Midbrain (tissue), 1 donor: ENCODE measurements at regions not wholly inside any gene's neighbourhood (a gene's known extent, or its start where the extent isn't known, plus 50 kb on each side); places are given as distances from the start of the nearest gene placed in this dataset.

Experiments used
- DNase-seq: peaks from one replicate; lab custom pipeline; 2025; lab: John Stamatoyannopoulos, UW

- no peak for DNase-seq
Measured at GRCh38 chr5:28190011-28190410, 1151.6 kb upstream of the CDH9 start.

- DNase-seq = no peak
Measured at GRCh38 chr5:28174691-28175090, 1136.3 kb upstream of the CDH9 start.

- no peak for DNase-seq
Measured at GRCh38 chr5:28165096-28165495, 1126.7 kb upstream of the CDH9 start.

DNA sequence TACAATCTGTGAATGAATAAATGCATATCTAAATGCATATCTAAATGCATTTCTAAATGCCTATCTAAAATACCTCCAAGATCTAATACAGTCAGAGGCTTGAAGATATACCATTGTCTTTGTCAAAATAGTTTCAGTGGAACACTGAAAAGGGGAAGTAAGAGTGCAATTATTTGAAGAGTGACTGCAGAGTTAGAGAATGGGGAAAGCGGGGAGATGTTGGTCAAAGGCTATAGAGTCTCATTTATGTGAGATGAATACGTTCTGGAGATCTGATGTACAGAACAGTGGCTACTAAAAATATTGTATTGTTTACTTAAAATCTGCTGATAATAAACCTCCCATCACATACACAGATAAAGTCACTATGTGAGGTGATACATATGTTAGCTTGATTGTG lies 1126.2 kb upstream of the CDH9 start:
- DNase-seq = no peak

DNA sequence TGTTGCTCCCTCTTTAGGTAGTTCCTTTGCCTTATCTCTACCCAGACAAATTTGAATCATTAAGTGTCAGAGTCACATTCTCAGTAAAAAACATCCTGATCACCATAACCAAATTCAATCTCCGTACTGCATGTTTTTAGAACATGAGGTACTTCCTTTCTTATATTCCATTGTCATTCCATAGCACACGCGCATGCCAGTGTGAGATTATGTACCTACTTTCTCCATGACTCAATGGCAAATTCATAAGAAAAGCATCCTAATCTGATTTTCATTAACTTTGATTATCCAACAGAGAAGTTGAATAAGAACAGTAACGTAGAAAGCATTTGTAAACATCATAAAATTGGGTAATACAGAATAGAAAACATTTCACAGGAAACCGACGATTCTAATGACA lies 1118.6 kb upstream of the CDH9 start:
- no peak for DNase-seq

GRCh38 chr5:28143519-28143918 lies 1105.1 kb upstream of the CDH9 start:
- DNase-seq = no peak

GRCh38 chr5:28132151-28132550 lies 1093.8 kb upstream of the CDH9 start:
- no peak for DNase-seq

DNA sequence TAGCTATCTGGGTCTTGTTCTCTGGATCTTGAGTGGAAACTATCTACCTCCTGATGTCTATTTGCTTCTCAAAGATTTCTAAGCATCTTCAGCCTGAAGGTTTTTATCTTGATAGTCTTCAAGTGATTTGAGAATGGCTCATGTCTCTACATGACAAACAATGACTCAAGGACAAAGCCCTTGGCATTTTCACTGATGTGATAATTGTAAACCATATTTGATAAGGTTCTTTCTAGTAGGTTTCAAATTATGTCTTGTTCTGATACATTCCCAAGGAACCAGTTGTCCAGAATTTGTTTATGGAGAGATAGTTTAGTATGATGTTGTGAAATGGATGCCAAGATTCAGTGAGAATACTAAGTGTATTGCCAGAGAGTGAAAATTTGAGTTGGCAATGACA lies 1079.3 kb upstream of the CDH9 start:
- DNase-seq = no peak

GRCh38 chr5:28117273-28117672 lies 1078.9 kb upstream of the CDH9 start:
- no peak for DNase-seq

DNA sequence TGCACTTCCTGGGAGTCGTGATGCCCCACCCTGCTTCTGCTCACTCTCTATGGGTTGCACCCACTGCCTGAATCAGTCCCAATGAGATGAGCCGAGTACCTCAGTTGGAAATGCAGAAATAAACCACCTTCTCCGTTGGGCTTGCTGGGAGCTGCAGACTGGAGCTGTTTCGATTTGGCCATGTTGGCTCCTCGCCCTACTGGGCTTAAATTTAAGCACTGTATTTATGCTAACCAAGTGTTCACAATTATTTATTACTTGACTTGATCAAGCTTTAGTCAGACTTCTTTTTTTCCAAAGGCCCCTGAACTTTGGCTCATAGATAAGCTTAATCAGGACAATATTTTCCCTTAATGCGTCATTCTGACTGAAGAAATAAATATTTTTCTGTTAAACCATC lies 1072.4 kb upstream of the CDH9 start:
- no peak for DNase-seq

- DNase-seq = no peak
Measured at GRCh38 chr5:28104080-28104479, 1065.7 kb upstream of the CDH9 start.

DNA sequence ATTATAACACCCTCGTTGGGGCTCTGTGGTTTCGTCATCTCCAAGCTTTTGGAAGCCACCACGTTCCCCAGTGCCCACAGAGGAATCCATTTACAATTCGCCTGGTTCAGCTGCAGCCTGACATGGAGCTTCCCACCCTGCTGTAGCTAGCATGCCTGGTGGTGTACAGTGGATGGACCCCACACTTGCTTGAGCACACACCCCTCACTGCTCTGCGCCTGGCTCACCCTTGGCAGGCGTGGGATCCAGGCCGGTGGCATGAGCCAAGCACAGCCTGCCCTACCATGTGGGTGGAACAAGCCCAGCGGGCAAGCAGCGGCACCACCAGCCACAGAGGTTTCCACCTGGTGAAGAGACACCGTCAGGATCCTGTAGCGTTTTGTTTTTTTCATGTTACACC lies 1045.7 kb upstream of the CDH9 start:
- no peak for DNase-seq

- no peak for DNase-seq
Measured at GRCh38 chr5:28082610-28083009, 1044.2 kb upstream of the CDH9 start.

- no peak for DNase-seq
Measured at GRCh38 chr5:28077291-28078240, 1039.2 kb upstream of the CDH9 start.

- DNase-seq = no peak
Measured at GRCh38 chr5:28066856-28067255, 1028.5 kb upstream of the CDH9 start.

DNA sequence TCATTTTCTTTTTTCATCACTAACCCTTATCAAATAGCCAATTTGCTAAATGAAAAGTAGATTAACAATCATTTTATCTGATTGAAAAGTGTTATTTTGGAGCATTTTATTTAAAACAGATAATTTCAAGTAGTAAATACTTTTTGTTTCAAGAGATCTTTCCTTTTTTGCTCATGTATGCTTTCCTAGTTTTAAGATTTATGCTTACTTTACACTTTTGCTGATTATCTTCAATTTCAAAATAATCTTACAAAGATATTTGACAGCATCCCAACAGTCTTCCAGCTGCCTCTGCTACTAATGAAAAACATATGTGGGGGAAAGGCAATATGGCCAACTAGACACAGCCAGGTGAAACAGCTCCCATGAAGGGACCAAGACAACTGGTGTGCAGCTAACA lies 1027.3 kb upstream of the CDH9 start:
- no peak for DNase-seq

DNA sequence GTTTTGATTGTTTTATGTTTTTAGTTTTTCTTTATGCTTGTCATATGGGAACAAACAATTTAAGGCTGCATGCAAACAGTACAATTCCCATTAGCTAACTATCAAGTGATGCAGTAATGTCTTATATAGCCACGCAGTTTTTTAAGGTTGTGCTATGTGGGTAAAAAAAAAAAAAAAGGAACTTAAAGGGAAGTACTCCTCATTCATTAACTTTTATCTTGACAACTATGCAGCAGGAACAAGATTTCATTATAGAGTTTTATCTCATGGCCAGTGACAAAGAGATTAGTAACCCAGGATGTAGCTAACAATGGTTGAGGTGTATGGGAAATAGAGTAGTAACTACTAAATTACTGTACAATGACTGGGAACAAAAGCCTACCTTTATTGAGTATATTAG lies 1008.2 kb upstream of the CDH9 start:
- DNase-seq = no peak

DNA sequence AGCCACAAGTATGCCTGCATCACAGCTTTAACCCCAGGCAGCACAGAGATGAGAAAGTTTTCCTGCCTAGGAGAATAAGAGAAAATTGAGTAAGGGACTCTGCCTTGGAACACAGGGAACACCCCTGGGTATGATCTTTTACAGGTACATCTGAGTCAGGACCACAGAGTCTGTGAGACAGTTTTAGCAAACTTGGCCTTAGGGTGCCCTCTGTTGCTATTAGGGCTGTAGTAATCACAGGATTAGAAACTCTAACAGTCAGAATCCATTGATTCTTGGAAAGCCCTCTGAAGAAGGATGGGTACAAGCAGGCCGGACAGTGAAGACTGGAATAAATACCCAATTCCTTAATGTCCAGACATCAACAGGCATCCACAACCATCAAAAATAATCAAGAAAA lies 989.5 kb upstream of the CDH9 start:
- no peak for DNase-seq

DNA sequence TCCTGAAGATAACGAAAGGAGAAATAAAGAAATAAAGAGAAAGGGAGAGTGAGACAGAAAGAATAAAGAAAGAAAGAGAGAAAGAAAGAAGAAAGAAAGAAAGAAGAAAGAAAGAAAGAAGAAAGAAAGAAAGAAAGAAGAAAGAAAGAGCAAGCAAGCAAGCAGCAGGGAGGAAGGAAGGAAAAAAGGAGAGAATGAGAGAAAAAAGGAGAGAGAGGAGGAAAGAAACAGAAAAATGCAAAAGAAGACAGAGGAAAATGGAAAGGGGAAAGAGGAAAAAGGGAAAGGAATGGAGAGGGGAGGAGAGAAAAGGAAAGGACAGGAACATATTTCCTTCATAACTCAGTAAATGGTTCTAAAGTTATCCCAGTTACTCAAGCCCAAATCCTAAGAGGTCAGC lies 978.8 kb upstream of the CDH9 start:
- no peak for DNase-seq

DNA sequence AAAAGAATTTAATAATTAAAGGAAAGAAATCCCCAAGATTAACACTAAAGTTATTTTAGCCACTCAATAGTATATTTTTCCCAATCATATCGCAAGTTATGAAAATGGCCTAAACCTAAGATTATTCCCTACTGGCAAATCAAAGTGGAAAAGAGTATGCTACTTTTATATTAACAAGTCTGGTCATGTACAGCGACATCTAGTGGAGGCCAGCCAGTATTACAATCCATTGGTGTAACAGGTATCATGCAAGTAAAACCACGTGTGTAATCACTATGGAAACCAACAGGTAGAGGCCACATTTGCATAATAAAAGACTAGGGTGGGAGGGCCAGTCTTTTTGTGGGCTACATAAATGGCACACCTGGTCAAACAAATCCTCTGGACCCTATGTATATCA lies 976.4 kb upstream of the CDH9 start:
- DNase-seq = no peak

DNA sequence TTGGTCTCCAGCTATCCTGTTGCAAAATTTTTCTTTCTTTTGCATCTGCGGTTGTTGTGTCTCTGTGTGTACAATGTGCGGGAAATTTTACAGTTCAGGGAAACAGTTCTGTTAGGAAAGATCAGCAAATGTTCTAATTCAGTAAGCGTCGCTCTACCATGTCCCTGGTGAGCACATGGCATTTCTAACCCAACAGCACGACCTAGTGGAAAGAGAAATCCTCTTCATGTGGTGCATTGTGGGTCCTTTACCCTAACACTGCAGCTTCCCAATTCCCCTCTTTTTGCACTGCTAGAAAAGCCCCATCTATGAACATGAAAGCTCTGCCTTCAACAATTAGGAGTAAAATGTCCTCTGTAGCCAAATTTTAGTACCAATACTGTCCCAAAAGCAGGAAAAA lies 974.2 kb upstream of the CDH9 start:
- no peak for DNase-seq

DNA sequence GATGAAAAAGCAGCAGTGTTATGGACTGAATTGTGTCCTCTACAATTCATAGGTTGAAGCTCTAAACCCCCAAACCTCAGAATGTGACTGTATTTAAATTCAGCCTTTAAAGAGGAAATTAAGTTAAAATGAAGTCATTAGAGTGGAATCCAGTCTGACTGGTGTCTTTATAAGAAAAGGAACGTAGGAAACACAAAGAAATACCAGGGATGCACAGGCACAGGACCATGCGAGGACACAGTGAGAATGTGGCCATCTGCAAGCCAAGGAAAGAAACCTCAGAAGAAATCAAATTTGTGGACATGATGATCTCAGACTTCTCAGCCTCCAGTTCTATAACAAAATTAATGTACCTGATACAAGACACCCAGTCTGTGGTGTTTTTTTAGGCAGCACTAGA lies 971.2 kb upstream of the CDH9 start:
- no peak for DNase-seq

- DNase-seq = no peak
Measured at GRCh38 chr5:27996665-27997064, 958.3 kb upstream of the CDH9 start.

- DNase-seq = no peak
Measured at GRCh38 chr5:27995867-27996266, 957.5 kb upstream of the CDH9 start.
